GM19025 (cell line): ENCODE measurements at regions not wholly inside any gene's neighbourhood (a gene's known extent, or its start where the extent isn't known, plus 50 kb on each side); places are given as distances from the start of the nearest gene placed in this dataset.

Source experiments
- ATAC-seq: cut with Tn5 transposase; IDR thresholded peaks from one replicate; pipeline ENCODE4 v1.9.1; 2021; ENCODE audit warnings: mild to moderate bottlenecking, low read depth, moderate library complexity; ENCODE audit not compliant: unreplicated experiment

GRCh38 chr12:124635316-124635715 lies 67.9 kb upstream of the NCOR2 start:
- no peak for ATAC-seq

GRCh38 chr12:124633365-124634362 lies 66.3 kb upstream of the NCOR2 start:
- no peak for ATAC-seq

- no peak for ATAC-seq
Observed at GRCh38 chr12:124632519-124632984, 65.1 kb upstream of the NCOR2 start.

- ATAC-seq, result no peak
Observed at GRCh38 chr12:124631681-124632256, 64.4 kb upstream of the NCOR2 start.

- ATAC-seq, result no peak
Observed at GRCh38 chr12:124630791-124631313, 63.4 kb upstream of the NCOR2 start.

GRCh38 chr12:124629789-124630480 lies 62.5 kb upstream of the NCOR2 start:
- ATAC-seq, result no peak

- no peak for ATAC-seq
Observed at GRCh38 chr12:124629117-124629516, 61.7 kb upstream of the NCOR2 start.

GRCh38 chr12:124627956-124628355 lies 60.5 kb upstream of the NCOR2 start:
- ATAC-seq, result no peak

GRCh38 chr12:124626971-124627411 lies 59.6 kb upstream of the NCOR2 start:
- no peak for ATAC-seq

- ATAC-seq, result no peak
Observed at GRCh38 chr12:124625867-124626675, 58.7 kb upstream of the NCOR2 start.

GRCh38 chr12:124624823-124625222 lies 57.4 kb upstream of the NCOR2 start:
- no peak for ATAC-seq

- ATAC-seq, result no peak
Observed at GRCh38 chr12:124623344-124624035, 56.1 kb upstream of the NCOR2 start.

- ATAC-seq, result no peak
Observed at GRCh38 chr12:124622764-124623163, 55.4 kb upstream of the NCOR2 start.

GRCh38 chr12:124622331-124622730 lies 54.9 kb upstream of the NCOR2 start:
- ATAC-seq, result no peak

GRCh38 chr12:124621296-124621660 lies 53.9 kb upstream of the NCOR2 start:
- ATAC-seq, result no peak

- no peak for ATAC-seq
Observed at GRCh38 chr12:124620606-124621295, 53.3 kb upstream of the NCOR2 start.

- ATAC-seq, result no peak
Observed at GRCh38 chr12:124618291-124618902, 51.0 kb upstream of the NCOR2 start.

- ATAC-seq, result no peak
Observed at GRCh38 chr12:124617615-124618014, 50.2 kb upstream of the NCOR2 start.
